ENCODE measurements at regions not wholly inside any gene's neighbourhood (a gene's known extent, or its start where the extent isn't known, plus 50 kb on each side); places are given as distances from the start of the nearest gene placed in this dataset.
"Not testable (repeated sequence)": the region's sequence is repeated elsewhere in the genome, so short reads cannot be mapped to it uniquely, and the experiment has no call there.

DNA sequence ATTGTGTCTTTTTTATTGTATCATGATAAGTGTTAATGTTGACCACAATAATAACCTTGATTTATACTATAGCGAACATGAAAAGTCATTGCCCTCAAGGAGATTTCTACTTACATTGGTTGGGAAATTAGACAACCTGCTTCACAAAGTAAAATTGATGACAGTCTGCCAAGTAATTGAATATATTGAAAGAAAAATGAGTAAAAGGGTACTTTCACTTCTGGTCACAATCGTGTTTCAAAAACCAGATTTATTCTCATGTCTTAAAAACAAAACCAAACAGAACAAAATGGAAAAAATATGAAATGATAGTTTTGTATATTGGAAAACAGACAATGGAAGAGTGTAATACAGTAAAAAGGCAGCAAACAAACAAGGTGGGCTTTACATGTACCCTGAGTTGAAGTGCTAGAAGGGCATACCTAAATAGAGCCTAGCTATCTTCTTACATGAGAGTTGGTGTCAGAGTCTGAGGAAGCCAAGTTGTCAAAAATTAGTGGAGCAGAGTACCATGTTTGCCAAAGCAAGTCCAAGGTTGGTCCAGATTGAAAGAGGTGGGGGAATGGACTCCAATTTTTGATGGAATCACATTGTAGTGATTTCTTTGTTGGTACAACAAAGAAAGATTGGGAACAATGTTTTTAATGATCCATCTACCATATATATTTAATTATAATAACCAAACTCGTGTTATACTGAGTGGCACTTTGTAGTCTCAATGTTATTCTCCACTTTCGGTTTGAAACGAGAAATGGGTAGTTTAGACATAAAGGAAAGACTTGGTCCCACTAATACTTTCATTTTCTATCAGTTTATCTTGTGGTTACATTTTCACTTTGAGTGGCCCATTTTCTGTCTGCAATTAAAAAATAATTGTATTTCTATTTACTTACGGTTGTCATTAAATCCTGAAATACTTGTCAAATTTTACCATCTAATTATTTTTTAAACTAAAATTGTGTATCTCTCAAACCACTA lies 775.6 kb downstream of the STIM2 start:
- no peak for DNase-seq (ENCODE audit: low read depth in 2 of 2)

GRCh38 chr4:27638163-27638915 lies 777.7 kb downstream of the STIM2 start:
- DNase-seq (ENCODE audit: low read depth in 2 of 2) = no peak

DNA sequence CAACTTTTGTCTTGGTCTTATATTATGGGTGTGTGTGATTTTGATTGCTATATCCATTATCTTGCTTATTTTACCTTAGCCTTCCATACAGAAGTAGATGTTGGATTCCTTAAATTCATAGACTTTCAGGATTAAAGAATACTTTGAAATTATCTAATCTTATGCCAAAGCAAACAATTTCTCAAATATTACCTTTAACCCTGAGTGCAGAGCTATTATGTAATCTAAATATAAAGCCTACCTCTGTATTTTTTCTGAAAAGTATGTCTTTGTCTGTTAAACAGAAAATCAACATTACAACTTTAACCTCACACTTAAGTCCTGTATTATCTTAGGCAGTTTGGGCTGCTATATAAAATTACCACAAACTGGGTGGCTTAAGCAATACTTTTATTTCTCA lies 782.5 kb downstream of the STIM2 start:
- no peak for DNase-seq (ENCODE audit: low read depth in 2 of 2)

DNA sequence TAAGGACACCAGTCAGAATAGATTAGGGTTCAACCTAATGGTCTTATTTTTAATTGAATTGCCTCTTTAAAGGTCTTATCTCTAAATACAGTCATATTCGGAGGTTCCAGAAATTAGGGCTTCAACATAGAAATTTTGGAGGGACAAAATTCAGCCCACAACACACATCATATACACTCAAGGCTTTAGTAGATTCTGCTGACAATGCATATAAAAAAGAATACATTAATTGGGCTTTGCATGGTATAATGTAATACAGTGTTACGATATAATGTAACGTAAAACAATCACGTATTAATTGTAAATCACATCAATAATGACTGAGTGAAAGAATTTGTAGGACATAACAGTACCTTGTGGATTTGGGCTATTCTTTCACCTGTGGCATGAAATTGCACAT lies 787.8 kb downstream of the STIM2 start:
- DNase-seq (ENCODE audit: low read depth in 2 of 2) = no peak

DNA sequence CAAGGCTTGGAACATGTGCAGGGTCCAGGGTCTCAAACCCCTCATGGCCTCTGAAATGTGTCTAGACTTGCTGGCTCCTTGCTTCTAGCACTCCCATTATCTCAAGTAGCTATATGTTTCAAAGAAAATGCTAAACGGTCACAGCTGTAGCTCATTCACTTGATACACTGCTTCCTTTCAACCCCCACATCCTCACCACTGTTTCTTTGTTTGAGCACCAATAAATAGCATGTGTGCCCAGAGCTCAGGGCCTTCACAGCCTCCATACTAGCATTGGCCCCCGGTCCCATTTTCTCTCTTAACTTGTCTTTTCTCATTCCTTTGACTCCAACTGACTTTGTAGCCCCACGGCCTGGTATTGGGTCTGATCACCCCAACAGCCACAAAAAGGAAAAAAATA lies 801.8 kb downstream of the STIM2 start:
- no peak for DNase-seq (ENCODE audit: low read depth in 2 of 2)

DNA sequence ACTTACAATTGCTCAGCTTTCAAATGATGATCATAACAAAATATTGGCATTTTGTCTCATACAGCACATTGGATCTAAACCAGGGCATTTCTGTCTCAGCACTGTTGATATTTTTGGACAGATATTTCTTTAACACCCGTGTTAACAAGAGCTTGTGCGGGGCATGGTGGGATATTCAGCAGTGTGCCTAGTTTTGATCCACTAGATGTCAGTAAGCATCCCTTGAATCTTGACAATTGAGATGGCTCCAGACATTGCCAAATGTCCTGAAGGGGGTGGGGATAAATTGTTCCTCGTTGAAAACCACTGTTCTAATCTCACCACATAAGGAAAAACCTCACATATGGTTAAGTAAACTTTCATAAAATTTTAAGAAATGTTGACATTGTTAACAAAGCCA lies 806.3 kb downstream of the STIM2 start:
- no peak for DNase-seq (ENCODE audit: low read depth in 2 of 2)

GRCh38 chr4:27668001-27668400 lies 807.4 kb downstream of the STIM2 start:
- DNase-seq (ENCODE audit: low read depth in 2 of 2) = no peak

GRCh38 chr4:27678027-27678426 lies 817.4 kb downstream of the STIM2 start:
- DNase-seq (ENCODE audit: low read depth in 2 of 2) = no peak

DNA sequence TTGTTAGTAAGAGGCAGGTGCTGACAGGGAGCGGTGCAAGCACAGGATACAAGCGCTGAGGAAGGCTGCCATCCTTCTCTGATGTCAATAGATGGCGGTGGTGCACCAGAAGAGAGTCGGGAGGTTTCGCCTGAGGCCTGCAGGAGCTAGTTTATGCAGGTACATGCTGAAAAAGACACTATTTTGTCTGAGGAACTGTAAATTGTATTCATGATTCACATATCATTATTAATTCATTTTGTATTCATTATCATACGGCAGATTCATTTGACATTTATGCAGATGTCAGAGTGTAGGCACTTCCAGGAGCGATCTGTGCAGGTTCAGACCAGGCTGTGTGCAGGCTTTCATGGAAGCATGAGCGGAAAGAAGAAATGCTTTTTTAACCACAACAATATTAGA lies 824.0 kb downstream of the STIM2 start:
- no peak for DNase-seq (ENCODE audit: low read depth in 2 of 2)

DNA sequence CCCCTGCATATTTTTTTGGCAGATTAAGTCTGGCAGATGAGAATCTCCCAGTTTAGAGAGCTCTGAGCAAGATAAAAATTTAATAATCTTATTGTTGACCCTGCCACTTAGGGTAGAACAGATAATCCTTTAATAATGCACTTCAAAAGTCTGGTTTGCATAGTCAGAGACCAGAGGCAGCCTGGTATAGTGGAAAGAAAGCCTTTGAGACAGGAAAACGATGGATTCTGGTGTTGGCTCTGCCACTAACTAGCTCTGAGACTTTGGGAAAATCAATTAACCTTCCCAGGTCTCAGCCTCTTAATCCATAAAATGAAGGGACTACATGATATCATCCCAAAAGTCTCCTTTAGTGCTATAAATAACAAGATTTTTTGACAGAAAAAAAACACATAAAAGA lies 824.5 kb downstream of the STIM2 start:
- DNase-seq (ENCODE audit: low read depth in 2 of 2) = no peak

- no peak for DNase-seq (ENCODE audit: low read depth in 2 of 2)
Observed at GRCh38 chr4:27685947-27686346, 825.3 kb downstream of the STIM2 start.

DNA sequence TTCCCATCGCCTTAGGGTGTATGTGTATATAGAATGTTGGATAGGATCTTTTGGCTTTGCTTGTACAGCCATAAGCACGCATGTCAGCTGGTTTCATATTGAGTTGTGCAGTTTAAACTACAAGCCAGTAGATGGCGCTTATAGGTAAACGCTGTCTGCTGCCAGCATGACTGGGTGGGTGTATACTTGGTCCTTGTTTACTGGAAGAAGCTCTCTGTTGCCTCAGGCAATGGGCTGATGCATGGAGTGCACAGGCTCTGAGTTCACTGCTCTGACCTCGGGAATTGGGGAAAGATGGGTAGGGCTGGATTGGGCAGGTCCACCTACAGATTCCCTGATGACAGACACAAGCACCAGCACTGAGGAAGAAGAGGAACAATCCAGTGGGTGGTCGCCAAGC lies 831.5 kb downstream of the STIM2 start:
- peak in 1 of 2 experiments; percentile 13 for DNase-seq (ENCODE audit: low read depth in 2 of 2)

DNA sequence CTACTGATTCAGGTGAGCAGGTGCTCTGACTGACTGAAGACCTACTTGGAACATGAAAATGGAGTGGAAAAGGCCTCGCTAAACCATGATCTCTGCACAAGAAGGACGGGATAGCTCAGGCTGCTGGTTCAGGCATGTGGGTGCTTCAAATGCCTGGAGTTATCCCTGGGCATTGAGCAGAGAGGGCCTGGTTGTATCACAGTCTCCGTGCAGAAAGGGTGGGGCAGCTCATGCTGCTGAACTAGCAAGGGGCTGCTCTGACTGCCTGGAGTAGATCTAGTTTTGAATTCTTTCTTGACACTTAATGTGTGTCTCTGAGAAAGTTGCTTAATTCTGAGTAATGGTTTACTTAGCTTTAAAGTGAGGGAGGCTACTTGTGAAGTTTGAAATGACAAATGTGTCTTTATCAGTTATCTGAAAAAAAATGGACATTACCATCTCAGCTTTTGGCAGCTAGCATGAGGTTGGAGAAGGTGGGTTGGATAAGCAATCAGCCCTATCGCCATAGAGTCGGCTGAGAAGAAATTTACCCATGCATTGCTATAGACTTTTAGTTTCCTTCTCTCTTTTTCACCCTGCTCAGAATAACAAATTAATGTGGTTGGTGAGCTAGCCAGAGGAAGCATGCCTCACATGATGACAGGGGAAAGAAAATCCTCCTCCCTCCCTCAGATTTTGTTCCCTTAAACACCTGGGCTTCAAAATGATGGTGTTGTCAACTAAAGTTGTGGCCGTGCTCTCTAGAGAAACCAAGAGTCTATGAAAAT lies 832.4 kb downstream of the STIM2 start:
- no peak for DNase-seq (ENCODE audit: low read depth in 2 of 2)

DNA sequence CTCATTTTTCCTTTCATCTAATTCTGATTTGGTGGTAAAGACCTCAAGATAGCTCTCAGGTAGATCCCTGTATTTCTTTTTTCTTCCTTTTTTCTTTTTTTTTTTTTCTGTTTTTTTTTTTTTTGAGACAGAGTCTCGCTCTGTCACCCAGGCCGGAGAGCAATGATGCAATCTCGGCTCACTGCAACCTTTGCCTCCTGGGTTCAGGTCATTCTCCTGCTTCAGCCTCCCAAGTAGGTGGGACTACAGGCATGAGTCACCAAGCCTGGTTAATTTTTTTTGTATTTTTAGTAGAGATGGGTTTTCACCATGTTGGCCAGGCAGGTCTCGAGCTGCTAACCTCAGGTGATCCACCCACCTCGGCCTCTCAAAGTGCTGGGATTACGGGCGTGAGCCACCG lies 835.6 kb downstream of the STIM2 start:
- not testable (repeated sequence) for DNase-seq (ENCODE audit: low read depth in 2 of 2)

GRCh38 chr4:27701606-27702005 lies 841.0 kb downstream of the STIM2 start:
- DNase-seq (ENCODE audit: low read depth in 2 of 2) = no peak

DNA sequence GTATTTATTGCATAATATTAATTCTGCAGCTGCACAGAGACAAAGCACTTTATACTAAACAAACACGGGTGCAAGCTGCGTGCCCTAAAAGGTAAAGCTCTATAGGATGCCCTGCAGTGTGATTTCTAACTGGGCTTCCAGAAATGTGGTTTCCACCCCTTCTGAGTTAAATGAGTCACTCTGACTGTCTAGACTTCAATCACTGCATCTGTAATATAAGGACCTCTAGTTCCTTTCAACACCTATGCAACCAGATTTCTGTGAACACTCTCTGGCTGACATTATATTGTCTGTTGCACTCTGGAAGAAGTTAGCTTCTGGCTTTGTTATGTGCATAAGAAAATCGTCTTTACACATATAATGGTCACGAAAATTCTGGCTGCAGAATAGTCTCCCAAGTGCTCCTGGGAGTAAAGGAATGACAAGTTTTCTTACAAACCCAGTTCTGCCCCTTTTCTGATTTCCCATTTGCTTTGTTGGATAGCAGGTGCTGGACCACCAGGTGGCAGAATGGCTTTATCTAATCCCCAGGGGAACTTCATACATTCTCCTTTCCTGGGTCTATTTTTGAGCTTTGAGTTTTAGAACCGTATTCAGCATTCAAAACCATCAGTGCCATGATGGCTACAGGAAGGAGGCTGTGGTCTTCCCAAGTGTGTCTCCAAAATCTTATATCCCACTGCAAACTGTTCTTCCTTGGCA lies 842.2 kb downstream of the STIM2 start:
- DNase-seq (ENCODE audit: low read depth in 2 of 2) = peak; percentile 21

DNA sequence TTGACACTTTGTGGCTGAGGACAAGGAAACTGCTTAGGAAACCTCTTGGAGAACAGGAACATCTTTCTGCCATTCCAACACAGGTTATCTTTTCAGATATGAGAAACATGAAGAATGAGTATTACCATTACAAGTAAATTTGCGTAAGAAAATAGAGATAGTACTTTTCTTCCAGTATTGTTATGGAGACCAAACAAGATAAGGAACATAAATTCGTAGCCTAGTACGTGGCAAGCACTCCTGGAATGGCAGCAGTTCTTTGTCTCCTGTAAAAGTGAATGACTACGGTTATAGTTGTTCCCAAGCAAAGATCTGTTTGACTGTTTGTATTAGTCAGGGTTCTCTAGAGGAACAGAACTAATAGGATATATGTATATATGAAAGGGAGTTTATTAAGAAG lies 843.1 kb downstream of the STIM2 start:
- no peak for DNase-seq (ENCODE audit: low read depth in 2 of 2)

DNA sequence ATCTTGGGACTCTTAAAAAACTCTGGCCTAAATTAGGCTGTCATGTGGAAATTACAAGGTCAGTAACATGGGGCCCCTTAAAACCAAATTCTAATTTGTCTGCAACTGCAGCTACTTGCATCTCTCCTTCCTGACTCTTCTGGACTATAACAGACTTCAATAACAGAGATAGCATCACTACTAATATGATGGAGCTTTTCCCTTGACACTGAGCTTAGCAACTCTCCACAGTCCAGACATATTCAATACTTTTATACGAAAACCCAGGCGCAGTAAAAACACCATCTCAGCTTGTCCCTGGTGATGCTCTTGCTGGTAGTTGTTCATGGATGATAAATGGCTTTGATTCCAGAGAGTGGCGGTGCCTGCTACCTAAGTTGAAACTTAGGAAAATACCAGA lies 850.4 kb downstream of the STIM2 start:
- no peak for DNase-seq (ENCODE audit: low read depth in 2 of 2)

DNA sequence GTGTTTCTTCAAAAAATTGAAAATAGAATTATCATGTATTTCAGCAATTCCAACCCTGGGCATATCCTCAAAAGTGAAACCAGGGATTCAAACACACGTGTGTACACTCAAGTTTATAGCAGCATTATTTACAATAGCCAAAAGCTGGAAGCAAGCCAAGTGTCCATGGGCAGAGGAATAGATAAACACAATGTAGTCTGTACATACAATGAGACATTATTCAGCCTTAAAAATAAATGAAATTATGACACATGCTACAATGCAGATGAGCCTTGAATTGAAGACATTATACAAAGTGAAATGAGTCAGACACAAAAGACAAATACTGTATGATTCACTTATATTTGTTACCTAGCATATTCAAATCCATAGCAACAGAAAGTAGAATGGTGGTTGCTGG lies 853.4 kb downstream of the STIM2 start:
- no peak for DNase-seq (ENCODE audit: low read depth in 2 of 2)

DNA sequence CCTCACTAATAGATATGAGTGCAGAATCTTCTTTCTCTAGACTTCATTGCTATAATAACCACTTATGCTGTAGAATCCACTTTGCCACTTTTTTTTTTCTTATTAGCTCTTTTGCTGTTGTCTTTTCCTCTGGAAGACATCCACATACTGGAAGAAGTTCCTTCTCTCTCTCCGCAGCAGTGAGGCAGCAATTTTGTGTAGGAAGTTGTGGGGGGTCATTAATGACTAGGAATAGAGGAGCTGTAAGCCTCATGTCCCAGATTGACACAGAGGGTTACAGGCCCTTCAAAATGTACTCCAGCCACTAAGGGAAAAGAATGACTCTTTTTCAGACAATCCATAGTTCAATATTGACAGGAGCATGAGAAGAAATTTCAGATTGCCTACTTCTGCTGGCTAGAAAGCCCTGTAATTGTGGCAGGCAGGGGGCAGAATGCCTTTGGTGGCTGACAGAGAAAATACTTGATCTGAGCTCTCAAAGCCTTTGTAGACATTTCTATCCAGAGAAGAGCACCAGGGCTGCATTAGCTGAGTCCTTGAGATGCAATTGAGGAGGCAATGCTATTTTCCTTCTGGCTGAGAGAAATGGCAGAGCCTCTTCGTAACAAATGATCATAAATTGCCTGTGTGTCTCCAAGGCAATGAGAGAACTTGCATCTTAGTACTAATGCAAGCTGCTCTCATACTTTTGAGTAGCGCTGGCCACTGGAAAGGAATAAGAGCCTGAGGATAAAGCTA lies 856.2 kb downstream of the STIM2 start:
- no peak for DNase-seq (ENCODE audit: low read depth in 2 of 2)

GRCh38 chr4:27717431-27717755 lies 856.8 kb downstream of the STIM2 start:
- DNase-seq (ENCODE audit: low read depth in 2 of 2) = no peak

Measured in fibroblast of skin of left biceps (primary cell).